ENCODE measurements at regions not wholly inside any gene's neighbourhood (a gene's known extent, or its start where the extent isn't known, plus 50 kb on each side); places are given as distances from the start of the nearest gene placed in this dataset.

- TF ChIP-seq SIN3A (conservative IDR thresholded peaks at IDR 0.05 in 1 of 2, IDR thresholded peaks at IDR 0.05 in 1 of 2; ENCODE audit: low read depth in 1 of 2, low read length in 2 of 2) (no peak), POU5F1 (IDR thresholded peaks at IDR 0.05; ENCODE audit: low read depth, low read length) (no peak), YY1 (IDR thresholded peaks at IDR 0.05; ENCODE audit: low read depth, low read length) (no peak)
These were observed 93.0 kb downstream of the SLC41A2 start (continued) for GRCh38 chr12:104865080-104865479.

Measured in H1 (cell line).